HepG2 (cell line): ENCODE measurements at regions not wholly inside any gene's neighbourhood (a gene's known extent, or its start where the extent isn't known, plus 50 kb on each side); places are given as distances from the start of the nearest gene placed in this dataset.

Experiments
- ATAC-seq: fragments of 200-7000 bp; cut with Tn5 transposase; 3 replicates; pipeline ENCODE4 v1.9.1; 2020; ENCODE audit warnings: mild to moderate bottlenecking, moderate library complexity
- BruUV-seq: library from RNA; stranded (reverse); fragments of 400-500 nt; replicated peaks from 2 replicates; lab custom pipeline; 2021; lab: Mats Ljungman, UMichigan
- CTCF ChIA-PET: fragments of 300-600 bp; formaldehyde crosslinking; extraction: SDS; loops from one replicate; lab custom pipeline; 2021; ENCODE audit warnings: low total read pairs, inconsistent platforms, low intra/inter-chr PET ratio; lab: Yijun Ruan, JAX
- POLR2A ChIA-PET: fragments of 350-600 bp; sonication (Branson Sonifier 250); formaldehyde crosslinking; loops from one replicate; lab custom pipeline; 2020; ENCODE audit warnings: antibody characterized with exemption, inconsistent platforms; lab: Yijun Ruan, JAX
- DNase-seq: peaks from one replicate; pipeline ENCODE4 v3.0.0-alpha.2; 2015; ENCODE audit warnings: low spot score
- FAIRE-seq: peaks from 3 replicates; lab custom pipeline; 2011; peaks lifted over from hg19 to GRCh38; lab: Jason Lieb, UNC
- H2AFZ ChIP-seq: one replicate; pipeline ENCODE4 v1.6.1; 2011; ENCODE audit warnings: low read length, inconsistent platforms
- H3K27ac ChIP-seq: fragments of 300-600 bp; 3 replicates; pipeline ENCODE4 v1.8.0; 2011; ENCODE audit warnings: mixed run types, mild to moderate bottlenecking, mixed read lengths, low read length, inconsistent platforms; ENCODE audit not compliant: insufficient read depth; ENCODE audit errors: extremely low read length
- H3K27me3 ChIP-seq, 2 experiments: fragments of 200-600 bp in 1 of 2; 2 replicates in 1 of 2; 3 replicates in 1 of 2; pipeline versions ENCODE4 v1.6.0 to v1.8.0; 2011; ENCODE audit warnings: low read length in 2 of 2, mild to moderate bottlenecking in 2 of 2, moderate library complexity in 2 of 2, inconsistent platforms in 1 of 2; ENCODE audit not compliant: insufficient read depth in 2 of 2, control insufficient read depth in 1 of 2
- H3K36me3 ChIP-seq, 2 experiments: fragments of 200-600 bp in 1 of 2; replicated peaks in 1 of 2; 2 replicates in 1 of 2; 3 replicates in 1 of 2; pipeline versions ENCODE4 v1.5.1 to v1.8.0; 2011; ENCODE audit warnings: low read length in 2 of 2, inconsistent platforms in 1 of 2; ENCODE audit not compliant: insufficient read depth in 2 of 2, control insufficient read depth in 1 of 2
- H3K4me1 ChIP-seq: 2 replicates; pipeline ENCODE4 v1.5.1; 2012; ENCODE audit warnings: low read length, inconsistent platforms; ENCODE audit not compliant: insufficient read depth
- H3K4me2 ChIP-seq: 2 replicates; pipeline ENCODE4 v1.6.0; 2011; ENCODE audit warnings: low read depth, low read length, inconsistent platforms
- H3K4me3 ChIP-seq, 3 experiments: fragments of 200-600 bp in 1 of 3; sonication (generic), shearing (Covaris generic) in 1 of 3; replicated peaks in 1 of 3; 2 replicates each; pipeline ENCODE4 v1.5.1; 2011 to 2016; ENCODE audit warnings: low read length in 3 of 3, inconsistent platforms in 2 of 3, low read depth in 2 of 3, mild to moderate bottlenecking in 2 of 3, control low read depth in 1 of 3, mixed read lengths in 1 of 3; ENCODE audit not compliant: insufficient read depth in 1 of 3
- H3K79me2 ChIP-seq: one replicate; pipeline ENCODE4 v1.6.1; 2011; ENCODE audit warnings: low read length, inconsistent platforms; ENCODE audit not compliant: insufficient read depth
- H3K9ac ChIP-seq: 2 replicates; pipeline ENCODE4 v1.6.0; 2011; ENCODE audit warnings: mild to moderate bottlenecking, low read depth, low read length, inconsistent platforms; ENCODE audit not compliant: insufficient read depth
- H3K9me3 ChIP-seq: 2 replicates; pipeline ENCODE4 v1.5.1; 2012; ENCODE audit warnings: mild to moderate bottlenecking, low read length
- H4K20me1 ChIP-seq: 2 replicates; pipeline ENCODE4 v1.6.0; 2011; ENCODE audit warnings: inconsistent platforms, mild to moderate bottlenecking, low read length, moderate library complexity; ENCODE audit not compliant: insufficient read depth
- GABPB1 ChIP-seq: IDR thresholded peaks from 2 replicates; pipeline ENCODE4 v1.6.1; 2016; ENCODE audit warnings: mild to moderate bottlenecking, missing genetic modification reagents, moderate library complexity, missing compliant biosample characterization
- LBX2 ChIP-seq: sonication (generic); formaldehyde crosslinking; IDR thresholded peaks from 2 replicates; pipeline ENCODE4 v1.5.0; 2020; ENCODE audit warnings: missing genetic modification reagents, mild to moderate bottlenecking, borderline replicate concordance
- MTA3 ChIP-seq: sonication (generic); formaldehyde crosslinking; IDR thresholded peaks from 2 replicates; pipeline ENCODE4 v1.4.0; 2020; ENCODE audit warnings: missing genetic modification reagents
- SP4 ChIP-seq: sonication (generic); formaldehyde crosslinking; IDR thresholded peaks from 2 replicates; pipeline ENCODE4 v1.8.1; 2023; ENCODE audit warnings: mild to moderate bottlenecking, missing genetic modification reagents
- THAP7 ChIP-seq: sonication (generic); formaldehyde crosslinking; IDR thresholded peaks from 2 replicates; pipeline ENCODE4 v1.8.1; 2023; ENCODE audit warnings: mild to moderate bottlenecking, missing genetic modification reagents
- TRAFD1 ChIP-seq: sonication (generic); formaldehyde crosslinking; IDR thresholded peaks from 2 replicates; pipeline ENCODE4 v1.5.1; 2020; ENCODE audit warnings: missing genetic modification reagents, mild to moderate bottlenecking, borderline replicate concordance
- ZBTB39 ChIP-seq: sonication (generic); formaldehyde crosslinking; IDR thresholded peaks from 2 replicates; pipeline ENCODE4 v1.5.0; 2020; ENCODE audit warnings: missing genetic modification reagents
- ZMYM3 ChIP-seq: sonication (generic); formaldehyde crosslinking; IDR thresholded peaks from 2 replicates; pipeline ENCODE4 v1.5.1; 2020; ENCODE audit warnings: mild to moderate bottlenecking, missing genetic modification reagents
- ZNF318 ChIP-seq: sonication (generic); formaldehyde crosslinking; IDR thresholded peaks from 2 replicates; pipeline ENCODE4 v1.4.0; 2020; ENCODE audit warnings: mild to moderate bottlenecking, missing genetic modification reagents
- ZNF563 ChIP-seq: sonication (generic); formaldehyde crosslinking; IDR thresholded peaks from 2 replicates; pipeline ENCODE4 v1.8.0; 2022; ENCODE audit warnings: mild to moderate bottlenecking, moderate library complexity, missing genetic modification reagents
- WGBS: methylation state at CpG from one replicate; pipeline ENCODE4 v1.1.6; 2017; ENCODE audit warnings: low lambda C conversion rate; 5-methylcytosine and 5-hydroxymethylcytosine counted together
- in situ Hi-C: cut with HindIII; loops from 2 replicates; pipeline ENCODE4 v1.10.0; 2017; ENCODE audit warnings: low pct_unique_long_range_greater_than_20kb; ENCODE audit not compliant: extremely low pct_ligation_motif_present
- intact Hi-C: fragments of 100-400 bp; cut with micrococcal nuclease; formaldehyde crosslinking; loops from one replicate; pipeline ENCODE4 v1.10.0; 2022; ENCODE audit not compliant: unreplicated experiment

GRCh38 chr2:64203858-64204632, 59.8 kb upstream of the PELI1 start:
- intact Hi-C loops: no loop called here
- WGBS: 55% methylated on average over 7 of the region's 12 CpGs
- CTCF ChIA-PET: no interaction called here
- Histone ChIP-seq H3K79me2 (no peaks in the 10 kb centered on the region), H3K4me1 (no peaks in the 10 kb centered on the region), H3K27me3 (peaks cover 0 to 9% of the 10 kb centered on the region in 2 experiments; a peak in 2 of 5 replicates), H3K4me2 (peak overlapping the region; percentile 39), H2AFZ (peak overlapping the region; percentile 59), H3K36me3 (no peaks in the 10 kb centered on the region), H4K20me1 (no peaks in the 10 kb centered on the region), H3K9me3 (no peaks in the 10 kb centered on the region), H3K27ac (no peak overlapping the region), H3K4me3 (no peak overlapping the region), H3K9ac (no peak overlapping the region)
- in situ Hi-C loops: no loop called here
- POLR2A ChIA-PET: no interaction called here
- ATAC-seq (no peak), DNase-seq (no peak), FAIRE-seq (no peak)
- no TSS peak for BruUV-seq
- TF ChIP-seq GABPB1 (CRISPR knock-in tag) (peak; percentile 13; the same call in 1 of the 2 replicates), THAP7 (CRISPR knock-in tag) (no peak), ZNF318 (no peak), ZMYM3 (no peak), MTA3 (CRISPR knock-in tag) (no peak), ZBTB39 (CRISPR knock-in tag) (no peak), ZNF563 (no peak), SP4 (no peak), TRAFD1 (CRISPR knock-in tag) (no peak), LBX2 (CRISPR knock-in tag) (no peak)
